HL-60 (cell line): ENCODE measurements at regions not wholly inside any gene's neighbourhood (a gene's known extent, or its start where the extent isn't known, plus 50 kb on each side); places are given as distances from the start of the nearest gene placed in this dataset.

Experiments
- DNase-seq, 2 experiments: peaks; one replicate each; pipeline ENCODE4 v3.0.0-alpha.2; 2010 to 2020; ENCODE audit warnings: low read depth in 1 of 2, low spot score in 1 of 2
- H3K27ac ChIP-seq: fragments of 250-450 bp; sonication (Bioruptor Pico); replicated peaks from 2 replicates; pipeline ENCODE4 v1.5.1; 2020; ENCODE audit warnings: mild to moderate bottlenecking, moderate library complexity
- H3K27me3 ChIP-seq: fragments of 250-450 bp; sonication (Bioruptor Pico); 2 replicates; pipeline ENCODE4 v1.5.1; 2021; ENCODE audit warnings: mild to moderate bottlenecking, moderate library complexity; ENCODE audit not compliant: insufficient read depth, poor library complexity, severe bottlenecking
- H3K4me3 ChIP-seq: replicated peaks from 2 replicates; pipeline ENCODE4 v1.5.1; 2011; ENCODE audit warnings: mild to moderate bottlenecking, control low read depth, low read length; ENCODE audit not compliant: insufficient read depth
- CTCF ChIP-seq: IDR thresholded peaks from one replicate; pipeline ENCODE4 v1.5.1; 2011; ENCODE audit warnings: low read length, control low read depth, inconsistent platforms; ENCODE audit not compliant: insufficient read depth
- GABPA ChIP-seq: IDR thresholded peaks from 2 replicates; pipeline ENCODE4 v1.6.1; 2012; ENCODE audit warnings: low read depth
- POLR2AphosphoS5 ChIP-seq: IDR thresholded peaks from 2 replicates; pipeline ENCODE4 v1.6.1; 2012; ENCODE audit warnings: low read depth
- REST ChIP-seq: IDR thresholded peaks from 2 replicates; pipeline ENCODE4 v1.6.1; 2012; ENCODE audit warnings: low read depth; ENCODE audit not compliant: insufficient replicate concordance
- SPI1 ChIP-seq: IDR thresholded peaks from 2 replicates; pipeline ENCODE4 v1.6.1; 2012; ENCODE audit warnings: low read depth, mild to moderate bottlenecking, borderline replicate concordance

GRCh38 chr18:71405169-71405809, 1116.4 kb downstream of the SOCS6 start:
- H3K27ac ChIP-seq = no peak overlapping the region
- no peak overlapping the region for H3K4me3 ChIP-seq
- no peaks in the 10 kb centered on the region for H3K27me3 ChIP-seq
- TF ChIP-seq POLR2AphosphoS5 (no peak), SPI1 (no peak), REST (no peak), GABPA (no peak), CTCF (no peak)
- no peak for DNase-seq

GRCh38 chr18:71403501-71403900, 1114.7 kb downstream of the SOCS6 start:
- TF ChIP-seq CTCF (no peak), POLR2AphosphoS5 (no peak)
- no peak for DNase-seq
- Histone ChIP-seq H3K4me3 (no peak overlapping the region), H3K27ac (no peak overlapping the region), H3K27me3 (no peaks in the 10 kb centered on the region)

- DNase-seq = no peak
- no peak overlapping the region for H3K27ac ChIP-seq
- no peak overlapping the region for H3K4me3 ChIP-seq
- H3K27me3 ChIP-seq = no peaks in the 10 kb centered on the region
- TF ChIP-seq GABPA (no peak), SPI1 (no peak), REST (no peak), POLR2AphosphoS5 (no peak), CTCF (no peak)
Measured at GRCh38 chr18:71398531-71398930, 1109.7 kb downstream of the SOCS6 start.

- TF ChIP-seq CTCF (no peak), REST (no peak), SPI1 (no peak), GABPA (no peak), POLR2AphosphoS5 (no peak)
- Histone ChIP-seq H3K4me3 (no peak overlapping the region), H3K27ac (no peak overlapping the region), H3K27me3 (no peaks in the 10 kb centered on the region)
- DNase-seq = no peak
Measured at GRCh38 chr18:71388148-71388547, 1099.3 kb downstream of the SOCS6 start.
